ENCODE measurements at regions not wholly inside any gene's neighbourhood (a gene's known extent, or its start where the extent isn't known, plus 50 kb on each side); places are given as distances from the start of the nearest gene placed in this dataset.
"Not testable (repeated sequence)": the region's sequence is repeated elsewhere in the genome, so short reads cannot be mapped to it uniquely, and the experiment has no call there.

DNA sequence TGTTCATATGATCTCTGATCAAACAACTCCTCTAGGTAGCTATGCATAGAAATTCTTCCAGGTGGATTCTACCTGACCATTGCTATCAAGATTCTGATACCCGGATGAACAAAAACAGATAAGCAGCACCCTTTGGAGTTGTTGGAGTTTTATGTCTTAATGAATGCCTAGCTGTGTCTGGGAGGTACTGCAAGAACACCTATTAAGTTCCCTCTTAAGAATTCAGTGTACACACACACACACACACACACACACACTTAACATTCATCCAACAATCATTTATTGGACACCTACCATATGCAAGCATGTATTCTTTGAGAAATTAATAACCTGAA lies 58.1 kb upstream of the FNDC3B start:
- no peak for DNase-seq

DNA sequence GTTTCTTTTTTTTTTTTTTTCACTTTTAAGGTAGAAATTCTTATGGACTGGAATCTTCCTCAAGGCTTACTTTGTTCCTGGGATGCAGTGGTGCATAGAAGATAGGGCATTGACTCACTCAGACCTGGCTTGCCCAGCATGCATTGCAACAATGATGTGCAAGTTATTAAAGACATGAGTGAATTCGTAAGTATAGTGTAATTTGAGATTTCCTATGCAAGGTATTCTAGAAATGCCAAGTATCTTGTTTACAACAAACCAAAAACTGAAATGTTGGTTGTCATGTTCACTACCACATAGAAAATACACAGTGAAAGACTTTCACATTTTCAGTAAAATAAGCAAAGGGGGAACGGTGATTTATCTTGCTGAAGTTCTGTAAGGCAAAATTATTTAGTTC lies 56.5 kb upstream of the FNDC3B start:
- no peak for DNase-seq

DNA sequence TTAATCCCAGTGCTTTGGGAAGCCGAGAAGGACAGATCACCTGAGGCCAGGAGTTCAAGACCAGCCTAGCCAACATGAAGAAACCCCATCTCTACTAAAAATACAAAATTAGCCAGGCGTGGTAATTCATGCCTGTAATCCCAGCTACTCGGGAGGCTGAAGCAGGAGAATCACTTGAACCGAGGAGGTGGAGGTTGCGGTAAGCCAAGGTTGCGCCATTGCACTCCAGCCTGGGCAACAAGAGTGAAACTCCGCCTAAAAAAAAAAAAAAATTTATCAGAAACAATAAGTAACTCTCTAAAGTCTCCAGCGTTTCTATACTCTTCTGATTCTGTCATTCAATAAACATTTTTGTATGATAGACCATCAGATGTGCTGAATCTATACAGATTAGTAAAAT lies 55.7 kb upstream of the FNDC3B start:
- DNase-seq, result not testable (repeated sequence)

DNA sequence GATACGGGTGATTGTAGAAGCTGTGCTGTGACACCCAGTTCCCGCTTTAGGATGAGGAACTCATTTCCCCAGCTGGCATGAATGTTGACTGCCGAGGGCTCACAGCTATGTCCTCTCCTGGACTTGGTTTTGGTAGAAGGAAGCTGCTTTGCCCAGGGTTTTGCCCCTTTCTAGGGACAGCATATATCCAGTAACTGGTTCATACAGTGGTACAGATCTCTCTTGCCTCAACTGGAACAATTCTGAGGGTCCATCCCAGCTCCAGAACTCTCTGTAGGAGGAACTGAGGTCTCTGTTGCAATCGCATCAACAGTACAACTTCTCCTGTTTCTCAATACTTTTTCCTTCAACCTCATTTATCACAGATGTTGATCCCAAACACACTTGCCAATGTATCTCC lies 54.5 kb upstream of the FNDC3B start:
- no peak for DNase-seq

DNA sequence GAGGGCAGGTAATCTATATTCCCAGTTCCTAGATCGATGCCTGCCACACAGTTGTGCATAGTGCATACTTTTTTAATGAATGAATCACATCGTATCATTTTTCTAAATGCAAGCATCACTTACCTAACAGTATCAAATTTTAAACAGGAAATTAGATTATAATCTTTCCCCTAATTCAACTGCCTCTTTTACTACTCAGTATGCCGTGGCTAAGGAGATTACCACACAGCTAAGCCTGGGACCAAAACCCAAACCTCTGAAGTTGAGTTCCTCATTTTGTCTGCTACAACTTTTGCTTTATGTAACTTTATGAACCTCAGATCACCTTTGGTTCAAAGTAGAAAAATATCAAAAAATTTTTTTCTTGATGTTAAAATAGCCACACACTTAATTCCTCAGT lies 53.2 kb upstream of the FNDC3B start:
- no peak for DNase-seq

DNA sequence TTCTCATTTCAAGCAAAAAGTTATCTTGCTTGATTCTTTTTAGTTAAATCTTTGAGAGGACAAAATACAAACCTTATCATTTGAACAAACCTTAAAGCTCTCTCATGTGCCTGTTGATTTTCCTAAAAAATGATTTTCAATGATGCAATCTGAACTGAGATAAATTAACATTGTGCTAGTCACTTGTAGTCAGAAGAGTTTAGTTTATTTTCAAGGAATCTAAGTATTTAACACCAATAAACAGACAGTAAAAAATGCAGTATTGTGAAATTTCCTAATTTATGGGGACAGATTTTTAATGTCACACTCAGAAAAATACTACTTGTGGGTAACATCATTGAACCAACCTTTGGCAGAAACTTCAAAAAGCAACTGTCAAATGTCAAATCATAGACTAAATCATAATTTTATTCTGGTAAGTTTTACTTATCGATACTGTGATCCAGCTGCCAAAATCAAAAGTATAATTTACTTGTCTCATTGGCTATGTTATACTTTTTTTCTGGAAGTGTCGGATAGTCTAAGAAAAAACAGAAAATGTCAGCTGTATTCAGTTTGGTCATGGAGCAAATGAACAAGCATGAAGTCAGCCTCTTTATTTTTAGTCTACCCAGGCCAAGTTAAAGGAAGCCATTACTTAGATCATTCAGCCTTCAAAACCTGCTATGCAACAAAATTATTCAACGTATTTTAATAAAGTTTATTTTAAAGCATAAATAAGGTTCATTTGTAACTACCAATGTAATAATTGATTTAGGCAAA lies 52.4 kb upstream of the FNDC3B start:
- no peak for DNase-seq
